Peyer's patch (tissue), 4 donors: ENCODE measurements at regions not wholly inside any gene's neighbourhood (a gene's known extent, or its start where the extent isn't known, plus 50 kb on each side); places are given as distances from the start of the nearest gene placed in this dataset.

Experiments
- POLR2A ChIP-seq, 2 donors: fragments of 450-650 bp; IDR thresholded peaks; one replicate each; pipeline ENCODE4 v1.5.1; 2017; ENCODE audit warnings: antibody characterized with exemption in 2 of 2, mild to moderate bottlenecking in 2 of 2, moderate library complexity in 2 of 2
- TF ChIP-seq, protein P1 (sequence below), 6 experiments: fragments of 450-650 bp in 4 of 6; fragments of 200-600 bp in 2 of 6; sonication (generic) in 1 of 6; IDR thresholded peaks; one replicate each; pipeline ENCODE4 v1.5.1; 2017 to 2019; ENCODE audit warnings: antibody characterized with exemption in 6 of 6, mild to moderate bottlenecking in 3 of 6, moderate library complexity in 1 of 6

DNA sequence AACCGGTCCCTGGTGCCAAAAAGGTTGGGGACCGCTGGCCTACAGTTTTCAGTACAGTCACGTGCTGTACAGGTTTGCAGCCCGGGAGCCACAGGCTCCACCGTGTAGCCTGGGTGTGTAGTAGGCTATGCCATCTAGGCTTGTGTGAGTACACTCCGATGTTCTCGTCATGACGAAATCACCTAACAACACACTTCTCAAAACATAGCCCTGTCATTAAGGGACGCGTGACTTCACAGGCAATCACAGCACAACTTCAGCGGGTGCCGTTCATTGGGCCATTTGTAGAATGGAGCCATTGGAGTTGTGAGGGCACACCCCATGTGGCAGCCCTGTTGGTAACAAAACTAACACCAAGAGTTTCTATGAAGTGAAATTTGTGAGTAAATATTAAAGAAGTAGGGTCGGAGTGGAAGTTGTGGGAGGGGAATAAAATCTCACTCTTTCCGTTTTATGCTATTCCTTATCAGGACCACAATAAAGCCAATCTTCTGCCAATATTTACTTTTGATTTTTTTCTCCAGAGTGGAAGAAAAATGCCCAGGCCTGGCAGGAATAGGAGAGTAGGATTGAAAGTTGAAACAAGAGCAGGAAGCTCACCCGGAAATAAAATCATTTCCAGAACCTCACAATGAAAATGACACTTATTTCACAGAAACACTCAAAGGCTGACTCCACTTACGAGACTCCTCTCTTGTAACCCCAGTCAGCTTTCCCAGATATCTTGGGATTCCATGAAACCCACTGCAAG is 63.7 kb upstream of the PTPN1 start:
- TF ChIP-seq, protein P1, sequence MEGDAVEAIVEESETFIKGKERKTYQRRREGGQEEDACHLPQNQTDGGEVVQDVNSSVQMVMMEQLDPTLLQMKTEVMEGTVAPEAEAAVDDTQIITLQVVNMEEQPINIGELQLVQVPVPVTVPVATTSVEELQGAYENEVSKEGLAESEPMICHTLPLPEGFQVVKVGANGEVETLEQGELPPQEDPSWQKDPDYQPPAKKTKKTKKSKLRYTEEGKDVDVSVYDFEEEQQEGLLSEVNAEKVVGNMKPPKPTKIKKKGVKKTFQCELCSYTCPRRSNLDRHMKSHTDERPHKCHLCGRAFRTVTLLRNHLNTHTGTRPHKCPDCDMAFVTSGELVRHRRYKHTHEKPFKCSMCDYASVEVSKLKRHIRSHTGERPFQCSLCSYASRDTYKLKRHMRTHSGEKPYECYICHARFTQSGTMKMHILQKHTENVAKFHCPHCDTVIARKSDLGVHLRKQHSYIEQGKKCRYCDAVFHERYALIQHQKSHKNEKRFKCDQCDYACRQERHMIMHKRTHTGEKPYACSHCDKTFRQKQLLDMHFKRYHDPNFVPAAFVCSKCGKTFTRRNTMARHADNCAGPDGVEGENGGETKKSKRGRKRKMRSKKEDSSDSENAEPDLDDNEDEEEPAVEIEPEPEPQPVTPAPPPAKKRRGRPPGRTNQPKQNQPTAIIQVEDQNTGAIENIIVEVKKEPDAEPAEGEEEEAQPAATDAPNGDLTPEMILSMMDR (IDR thresholded peaks at IDR 0.05) = no peak
- peak in 1 of 2 donors; percentile 23 for TF ChIP-seq POLR2A (IDR thresholded peaks at IDR 0.05)
